ACHN (cell line): ENCODE measurements at regions not wholly inside any gene's neighbourhood (a gene's known extent, or its start where the extent isn't known, plus 50 kb on each side); places are given as distances from the start of the nearest gene placed in this dataset.
"Not testable (repeated sequence)": the region's sequence is repeated elsewhere in the genome, so short reads cannot be mapped to it uniquely, and the experiment has no call there.

Experiments
- DNase-seq: peaks from one replicate; pipeline ENCODE4 v3.0.0-alpha.2; 2015
- in situ Hi-C: cut with HindIII; loops from 2 replicates; pipeline ENCODE4 v1.10.0; 2017; ENCODE audit warnings: low sequenced_read_pairs, low pct_ligation_motif_present, low pct_unique_long_range_greater_than_20kb

DNA sequence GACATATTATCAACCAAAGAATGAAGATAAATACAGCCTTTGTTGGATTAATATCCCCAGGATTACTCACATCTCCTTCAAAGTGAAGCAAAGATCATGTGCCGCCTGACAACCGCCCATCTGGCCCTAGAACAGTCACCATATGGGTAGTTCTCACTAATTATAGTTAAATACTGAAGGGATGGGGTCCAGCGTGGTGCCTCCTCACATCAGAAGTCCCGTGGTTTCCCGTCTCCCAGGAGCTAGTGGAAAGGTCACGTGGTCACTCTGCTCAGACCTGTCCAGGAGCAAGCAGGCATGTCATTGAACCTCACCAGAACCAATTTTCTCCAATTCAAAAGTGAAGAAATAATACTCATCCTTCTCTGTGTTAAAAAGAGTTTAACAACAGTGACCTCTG is 434.5 kb downstream of the SHISA9 start:
- in situ Hi-C loops: no loop called here
- no peak for DNase-seq

DNA sequence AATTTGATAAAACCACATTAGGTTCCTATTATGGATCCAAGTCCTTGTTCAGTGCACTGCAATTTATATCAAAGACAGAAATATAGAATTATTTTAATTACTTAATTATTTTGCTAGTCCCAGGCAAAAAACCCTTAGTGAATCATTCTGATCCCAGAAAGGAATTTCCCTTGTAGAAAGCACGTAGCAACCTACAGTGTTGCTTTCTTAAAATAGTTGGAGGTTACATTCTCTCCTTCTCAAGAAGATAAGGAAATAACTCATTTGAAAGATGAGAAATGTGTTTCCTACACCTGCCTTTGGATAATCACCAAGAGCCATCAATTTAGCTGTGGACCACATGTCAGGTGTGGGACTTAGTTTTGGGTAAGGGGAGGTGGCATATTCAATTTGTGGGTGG is 434.9 kb downstream of the SHISA9 start:
- in situ Hi-C loops: no loop called here
- DNase-seq: no peak

DNA sequence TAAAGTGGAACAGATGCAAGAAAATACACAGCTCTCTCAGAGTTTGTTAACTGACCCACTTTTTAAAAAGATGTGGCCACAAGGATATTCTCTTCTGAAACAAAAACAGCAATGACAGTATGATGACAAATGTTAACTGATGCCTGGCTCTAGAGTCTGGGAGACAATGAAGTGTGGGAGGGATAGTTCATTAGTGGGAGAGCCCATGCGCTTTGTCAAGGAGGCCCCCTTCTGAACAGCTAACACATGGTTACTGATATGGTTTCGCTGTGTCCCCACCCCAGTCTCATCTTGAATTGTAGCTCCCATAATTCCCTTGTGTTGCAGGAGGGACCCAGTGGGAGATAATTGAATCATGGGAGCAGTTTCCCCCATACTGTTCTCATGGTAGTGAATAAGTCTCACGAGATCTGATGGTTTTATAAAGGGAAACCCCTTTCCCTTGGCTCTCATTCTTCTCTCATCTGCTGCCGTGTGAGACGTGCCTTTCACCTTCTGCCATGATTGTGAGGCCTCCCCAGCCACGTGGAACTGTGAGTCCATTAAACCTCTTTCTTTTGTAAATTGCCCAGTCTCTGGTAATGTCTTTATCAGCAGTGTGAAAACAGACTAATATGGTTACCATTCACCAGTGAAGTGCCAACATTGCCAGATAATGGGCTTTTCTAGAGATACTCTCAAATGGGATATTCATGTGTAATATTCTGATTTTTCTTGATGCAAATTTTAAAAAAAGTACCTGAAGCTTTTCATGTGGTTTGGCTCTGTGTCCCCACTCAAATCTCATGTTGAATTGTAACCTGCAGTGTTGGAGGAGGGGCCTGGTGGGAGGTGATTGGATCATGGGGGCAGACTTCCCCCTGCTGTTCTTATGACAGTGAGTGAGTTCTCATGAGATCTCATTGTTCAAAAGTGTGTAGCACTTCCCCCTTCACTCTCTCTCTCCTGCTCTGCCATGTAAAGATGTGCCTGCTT is 435.8 kb downstream of the SHISA9 start:
- DNase-seq, in situ Hi-C loops: not testable (repeated sequence)

DNA sequence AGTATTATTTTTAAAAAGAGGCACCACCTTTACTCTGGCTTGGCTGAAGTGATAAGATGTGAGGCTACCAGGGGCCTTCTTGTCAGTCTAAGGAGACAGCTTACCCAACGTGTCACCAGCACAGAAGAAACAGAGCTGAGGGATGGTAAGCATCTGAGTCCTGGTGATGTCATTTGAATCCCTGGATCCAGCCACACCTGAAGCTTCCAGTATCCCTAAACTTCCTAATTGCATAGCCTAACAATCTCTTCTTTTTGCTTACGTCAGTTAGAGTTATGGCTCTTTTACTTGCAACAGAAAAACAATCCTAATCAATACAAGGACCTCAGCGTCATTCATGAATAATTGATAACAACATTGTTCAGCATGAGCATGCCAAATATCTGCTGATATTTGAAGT is 436.6 kb downstream of the SHISA9 start:
- in situ Hi-C loops: no loop called here
- DNase-seq: no peak

DNA sequence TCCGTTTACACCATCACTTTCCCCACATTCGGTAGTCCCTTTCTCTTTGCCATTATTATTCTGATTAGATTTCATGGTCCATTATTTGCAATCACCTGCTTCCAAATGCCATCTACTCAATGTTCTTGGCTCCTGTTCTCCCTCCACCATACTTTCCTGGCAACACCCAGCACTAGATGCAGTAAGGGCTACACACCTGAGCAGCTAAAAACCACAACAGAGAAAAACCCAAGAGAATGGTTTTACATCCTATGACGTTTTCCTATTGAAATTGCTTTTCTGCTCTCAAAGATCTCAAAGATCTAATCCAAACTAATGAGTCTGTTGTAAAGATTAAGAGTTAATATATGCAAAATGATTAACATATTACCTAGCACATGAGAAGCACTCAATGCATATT is 441.3 kb downstream of the SHISA9 start:
- in situ Hi-C loops: no loop called here

DNA sequence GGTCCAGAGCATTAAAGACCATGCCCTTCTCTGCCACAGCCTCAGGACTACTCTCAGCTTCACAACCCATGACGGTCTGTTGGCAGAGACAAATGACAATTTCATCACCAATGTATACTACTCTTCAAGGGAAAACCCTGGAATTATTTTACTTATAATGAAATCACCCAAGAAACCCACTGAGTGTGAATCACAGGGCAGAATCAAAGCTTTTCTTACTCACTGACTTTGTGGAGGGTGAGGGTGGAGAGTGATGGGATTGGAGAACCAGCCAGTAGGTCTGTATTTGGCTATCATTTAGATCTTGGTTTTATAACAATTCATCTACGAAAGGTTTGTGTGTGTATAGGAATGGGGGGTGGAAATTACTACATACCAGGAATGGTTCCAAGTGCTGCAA is 442.6 kb downstream of the SHISA9 start:
- in situ Hi-C loops: no loop called here
- DNase-seq: no peak

More for the DNA sequence above, 441.3 kb downstream of the SHISA9 start:
- no peak for DNase-seq

DNA sequence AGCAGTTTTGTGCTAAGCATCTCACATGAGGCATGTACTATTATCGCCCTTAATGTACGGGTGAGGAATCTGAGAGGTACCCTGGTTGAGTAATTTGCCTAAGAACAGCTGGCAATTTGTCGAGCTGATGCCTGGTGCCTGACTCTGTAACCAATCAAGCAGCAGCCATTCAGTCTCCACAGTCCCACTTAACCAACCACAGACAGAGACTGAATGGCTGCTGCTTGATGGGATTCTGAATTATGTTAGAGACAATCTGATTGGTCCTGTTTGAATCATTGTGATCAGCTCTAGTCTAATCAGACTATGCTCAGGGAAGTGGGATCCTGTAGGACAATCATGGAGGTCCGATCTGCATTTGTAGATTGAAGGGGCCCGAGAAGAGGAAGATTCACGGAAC is 447.0 kb downstream of the SHISA9 start:
- DNase-seq: no peak
- in situ Hi-C loops: no loop called here

DNA sequence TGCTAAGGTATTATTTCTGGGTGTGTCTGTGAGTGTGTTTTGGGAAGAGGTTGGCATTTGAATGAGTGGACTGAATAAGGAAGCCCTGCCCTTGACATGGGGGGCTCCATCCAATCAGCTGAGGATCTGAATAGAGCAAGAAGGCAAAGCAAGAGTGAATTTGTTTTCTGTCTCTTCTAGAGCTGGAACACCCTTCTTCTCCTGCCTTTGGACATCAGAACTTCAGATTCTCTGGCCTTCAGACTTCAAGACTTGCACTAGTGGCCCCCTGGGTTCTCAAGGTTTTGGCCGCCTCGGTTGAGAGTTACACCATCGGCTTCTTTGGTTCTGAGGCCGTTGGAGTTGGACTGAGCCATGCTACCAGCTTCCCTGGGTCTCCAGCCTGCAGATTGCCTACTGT is 448.6 kb downstream of the SHISA9 start:
- no peak for DNase-seq
- in situ Hi-C loops: no loop called here

DNA sequence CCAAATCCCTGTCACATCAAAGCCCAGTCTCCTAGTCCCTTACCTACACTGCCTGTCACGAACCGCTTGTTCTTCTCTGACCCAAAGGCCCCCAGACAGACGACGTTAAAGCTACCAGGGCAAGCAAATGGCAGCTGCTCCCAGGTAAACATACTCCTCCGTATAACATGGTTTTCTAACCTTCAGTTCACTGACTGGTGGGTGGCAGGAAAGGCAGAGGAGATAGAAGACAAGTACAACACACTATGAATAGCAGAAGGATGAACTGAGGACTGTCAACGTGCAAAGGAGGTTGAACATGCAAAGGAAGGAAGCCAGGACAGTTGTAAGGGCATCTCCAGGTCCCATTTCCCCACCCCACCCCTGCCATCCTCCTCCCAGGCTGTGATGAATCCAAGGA is 449.8 kb downstream of the SHISA9 start:
- DNase-seq: no peak
- in situ Hi-C loops: no loop called here

DNA sequence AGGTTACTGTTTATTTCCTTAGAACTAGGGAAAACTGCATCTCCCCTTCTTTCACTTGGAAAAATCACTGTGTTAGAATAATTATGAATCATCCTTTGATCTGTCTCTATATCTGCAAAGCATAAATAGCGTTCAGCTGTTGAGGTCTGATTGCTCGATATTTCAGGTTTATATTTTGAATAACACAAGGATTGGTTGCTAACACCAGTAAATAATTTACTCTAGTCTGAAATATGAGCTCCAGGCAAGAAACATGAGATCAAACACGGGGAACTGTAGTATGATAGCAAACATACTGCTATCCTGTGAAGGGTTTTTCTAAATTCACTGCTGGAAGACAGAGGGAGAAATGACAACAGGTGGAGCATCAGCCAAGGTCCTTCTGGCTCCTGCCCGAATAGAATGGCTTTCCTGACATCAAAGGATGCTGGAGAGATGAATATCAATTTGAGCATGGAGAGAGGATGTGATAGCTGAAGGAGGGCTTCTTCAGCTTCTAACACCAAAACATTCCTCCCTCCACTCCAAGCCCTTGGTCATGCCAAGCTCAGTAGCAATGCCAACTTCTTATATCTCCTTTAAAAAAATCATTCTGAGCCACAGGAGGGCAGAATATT is 450.3 kb downstream of the SHISA9 start:
- in situ Hi-C loops: no loop called here
- DNase-seq: no peak

DNA sequence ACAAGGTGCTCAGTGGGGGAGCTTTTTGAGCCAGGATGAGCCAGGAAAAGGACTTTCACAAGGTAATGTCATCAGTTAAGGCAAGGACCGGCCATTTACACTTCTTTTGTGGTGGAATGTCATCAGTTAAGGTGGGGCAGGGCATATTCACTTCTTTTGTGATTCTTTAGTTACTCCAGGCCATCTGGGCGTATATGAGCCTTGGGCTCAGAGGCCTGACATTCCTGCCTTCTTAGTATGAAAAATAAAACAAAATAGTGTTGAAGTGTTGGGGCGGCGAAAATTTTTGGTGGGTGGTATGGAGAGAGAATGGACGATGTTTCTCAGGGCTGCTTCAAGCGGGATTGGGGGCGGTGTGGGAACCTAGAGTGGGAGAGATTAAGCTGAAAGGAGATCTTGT is 451.4 kb downstream of the SHISA9 start:
- in situ Hi-C loops: not testable (repeated sequence)

DNA sequence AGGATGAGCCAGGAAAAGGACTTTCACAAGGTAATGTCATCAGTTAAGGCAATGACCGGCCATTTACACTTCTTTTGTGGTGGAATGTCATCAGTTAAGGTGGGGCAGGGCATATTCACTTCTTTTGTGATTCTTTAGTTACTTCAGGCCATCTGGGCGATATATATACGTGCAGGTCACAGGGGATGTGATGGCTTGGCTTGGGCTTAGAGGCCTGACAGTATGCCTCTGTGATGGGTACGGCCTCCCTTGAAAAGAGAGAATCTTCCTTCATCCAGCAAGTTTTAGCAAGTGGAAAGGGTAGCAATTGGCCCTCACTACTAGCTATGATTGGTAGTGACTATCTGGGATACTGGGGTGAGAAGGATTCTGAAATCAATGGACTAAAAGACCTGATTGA is 456.4 kb downstream of the SHISA9 start:
- in situ Hi-C loops, DNase-seq: not testable (repeated sequence)

More for the DNA sequence above, 451.4 kb downstream of the SHISA9 start:
- not testable (repeated sequence) for DNase-seq

DNA sequence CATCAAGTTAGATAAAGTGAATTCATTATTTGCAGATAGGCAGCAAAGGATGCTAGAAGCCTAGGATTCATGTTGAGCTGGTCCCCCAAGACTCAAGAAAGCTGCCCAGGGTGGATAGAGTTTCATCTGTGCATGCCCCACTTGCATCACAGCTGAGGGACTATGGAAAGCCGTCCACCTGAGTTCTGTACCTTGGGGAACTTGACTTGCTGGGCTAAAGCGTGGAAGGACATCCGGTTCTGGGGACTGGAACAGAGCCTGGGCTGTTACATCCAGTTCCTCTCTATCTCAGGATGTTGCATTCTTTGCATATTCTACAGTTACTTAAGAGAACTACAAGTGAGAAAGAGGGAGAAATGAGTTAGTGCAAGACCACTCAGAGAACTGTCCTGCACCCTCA is 458.4 kb downstream of the SHISA9 start:
- in situ Hi-C loops: no loop called here
- no peak for DNase-seq

DNA sequence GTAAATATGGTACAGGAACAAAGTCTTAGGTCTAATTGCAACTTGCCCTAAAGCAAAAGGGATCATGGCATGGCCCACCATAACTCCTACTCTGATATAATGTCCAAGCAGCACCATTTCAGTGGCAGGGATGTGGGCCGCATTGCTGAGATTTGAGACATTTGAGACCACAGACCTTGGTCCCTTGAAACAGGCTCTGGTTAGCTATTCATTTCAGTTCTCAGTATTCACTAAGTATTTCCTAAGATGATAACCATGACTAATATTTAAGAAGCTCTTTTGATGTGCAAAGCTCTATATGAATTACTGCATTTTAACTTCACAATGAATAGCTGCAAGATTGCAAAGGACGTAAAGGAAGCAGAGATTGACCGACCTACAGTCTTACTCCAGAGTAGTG is 471.0 kb downstream of the SHISA9 start:
- in situ Hi-C loops: no loop called here
- DNase-seq: no peak

DNA sequence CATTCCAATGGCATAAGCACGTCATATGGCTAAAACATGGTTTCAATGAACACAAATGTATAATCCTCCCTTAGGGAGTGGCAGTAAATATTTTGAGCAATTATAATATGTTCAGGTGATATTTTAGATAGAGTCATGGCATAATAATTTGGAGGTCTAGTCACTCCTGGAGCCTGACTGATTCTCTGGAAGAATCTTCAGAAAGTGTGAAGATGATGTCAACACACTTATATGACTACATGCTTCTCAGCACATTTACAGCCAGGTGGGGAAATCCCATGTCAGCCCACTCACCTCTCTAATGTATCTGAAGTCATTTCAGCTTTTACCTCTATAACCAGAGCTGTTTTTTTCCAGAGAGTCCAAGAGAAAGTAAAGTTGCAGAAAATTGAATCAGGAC is 474.8 kb downstream of the SHISA9 start:
- DNase-seq: no peak
- in situ Hi-C loops: no loop called here

DNA sequence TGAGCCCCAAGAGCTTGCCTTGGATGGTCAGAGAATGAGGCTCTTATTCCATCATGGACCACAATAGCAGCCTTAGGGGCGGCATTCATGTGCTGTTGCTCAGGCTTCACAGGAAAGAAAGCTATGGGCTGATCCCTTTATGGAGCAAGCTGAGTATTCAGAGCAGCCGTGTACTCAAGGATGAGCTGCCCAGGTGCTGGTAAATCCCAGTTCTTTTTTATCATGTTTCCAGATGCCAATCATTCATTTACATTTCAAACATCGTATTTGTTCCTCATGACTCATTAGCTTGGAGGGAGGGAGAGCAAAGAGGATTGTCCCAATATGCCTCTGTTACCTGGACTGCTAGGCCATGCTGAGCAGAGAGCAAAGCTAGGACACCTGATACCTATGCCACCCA is 475.7 kb downstream of the SHISA9 start:
- no peak for DNase-seq
- in situ Hi-C loops: no loop called here

DNA sequence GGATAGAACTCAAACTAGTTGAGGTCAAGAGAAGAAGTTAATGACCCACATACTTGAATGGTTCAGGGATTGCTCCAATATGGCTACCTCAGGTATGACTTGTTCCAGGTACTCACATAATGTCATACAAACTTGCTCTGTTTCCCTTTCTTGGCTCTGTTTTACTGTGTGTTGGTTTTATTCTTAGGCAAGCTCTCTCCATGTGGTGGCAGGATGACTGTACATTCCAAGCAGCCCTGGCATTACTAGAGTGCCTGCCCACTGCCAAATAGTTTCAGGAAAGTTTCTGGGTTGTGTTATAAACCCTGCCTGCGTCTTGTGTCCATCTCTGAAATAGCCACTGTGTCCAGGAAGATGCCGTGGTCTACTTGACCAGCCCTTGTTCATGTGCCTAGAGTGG is 476.8 kb downstream of the SHISA9 start:
- in situ Hi-C loops: no loop called here
- peak; percentile 19 for DNase-seq

DNA sequence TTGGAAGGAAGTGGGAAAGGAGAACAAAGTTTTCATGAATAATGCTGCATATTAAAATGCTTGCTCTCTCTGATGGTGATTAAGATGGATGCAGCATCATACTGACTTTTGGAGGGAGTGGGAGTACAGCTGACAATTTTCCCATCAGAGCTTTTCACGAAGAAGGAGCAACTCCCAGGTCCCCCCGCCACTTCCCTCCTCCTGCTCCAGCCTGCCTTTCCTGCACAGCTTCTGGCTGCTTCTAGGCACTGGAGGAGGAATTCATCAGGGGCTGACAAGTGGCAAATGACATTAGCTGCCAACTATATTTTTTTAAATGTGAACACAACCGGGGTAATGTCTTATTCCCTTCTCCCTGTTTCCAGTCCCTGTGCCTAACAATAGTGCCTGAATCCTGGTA is 477.9 kb downstream of the SHISA9 start:
- in situ Hi-C loops: no loop called here
- no peak for DNase-seq

DNA sequence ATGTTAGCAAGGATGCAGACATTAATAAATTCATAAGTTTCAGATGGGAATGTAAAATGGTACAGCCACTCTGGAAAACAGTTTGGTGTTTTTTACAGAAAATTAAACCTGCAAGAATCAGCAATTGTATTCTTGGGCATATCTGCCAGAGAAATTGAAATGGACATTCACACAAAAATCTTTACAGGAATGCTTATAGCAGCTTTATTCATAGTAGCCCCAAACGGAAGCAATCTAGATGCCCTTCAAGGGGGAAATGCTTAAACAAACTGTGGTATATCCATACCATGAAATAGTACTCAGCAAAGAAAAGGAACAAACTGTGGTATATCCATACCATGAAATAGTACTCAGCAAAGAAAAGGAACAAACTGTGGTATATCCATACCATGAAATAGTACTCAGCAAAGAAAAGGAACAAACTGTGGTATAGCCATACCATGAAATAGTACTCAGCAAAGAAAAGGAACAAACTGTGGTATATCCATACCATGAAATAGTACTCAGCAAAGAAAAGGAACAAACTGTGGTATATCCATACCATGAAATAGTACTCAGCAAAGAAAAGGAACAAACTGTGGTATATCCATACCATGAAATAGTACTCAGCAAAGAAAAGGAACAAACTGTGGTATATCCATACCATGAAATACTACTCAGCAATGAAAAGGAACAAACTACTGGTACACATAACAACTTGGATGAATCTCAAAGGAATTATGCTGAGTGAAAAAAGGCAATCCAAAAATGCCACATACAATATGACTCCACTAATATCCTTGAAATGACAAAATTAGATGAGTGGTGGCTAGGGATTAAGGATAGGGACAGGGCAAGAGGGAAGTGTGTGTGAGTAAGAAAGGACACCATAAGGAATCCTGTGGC is 484.0 kb downstream of the SHISA9 start:
- DNase-seq, in situ Hi-C loops: not testable (repeated sequence)
